HFF-Myc (cell line): ENCODE measurements at regions not wholly inside any gene's neighbourhood (a gene's known extent, or its start where the extent isn't known, plus 50 kb on each side); places are given as distances from the start of the nearest gene placed in this dataset.

Experiments
- DNase-seq: peaks from one replicate; pipeline ENCODE4 v3.0.0-alpha.2; 2011; ENCODE audit warnings: low read depth; ENCODE audit errors: extremely low read depth
- H3K4me3 ChIP-seq: replicated peaks from 2 replicates; pipeline ENCODE4 v1.5.1; 2011; ENCODE audit warnings: low read depth, mild to moderate bottlenecking, control low read depth, low read length
- CTCF ChIP-seq: IDR thresholded peaks from 2 replicates; pipeline ENCODE4 v1.5.1; 2012; ENCODE audit warnings: mild to moderate bottlenecking, low read depth, low read length, control low read depth; ENCODE audit errors: missing control alignments

- no peak for DNase-seq
- no peak overlapping the region for H3K4me3 ChIP-seq
- no peak for TF ChIP-seq CTCF
These were observed 539.9 kb upstream of the SEL1L start for GRCh38 chr14:82073547-82073946.

GRCh38 chr14:82075566-82075965, 541.9 kb upstream of the SEL1L start:
- no peak for DNase-seq
- no peak for TF ChIP-seq CTCF
- no peak overlapping the region for H3K4me3 ChIP-seq

- no peak for TF ChIP-seq CTCF
- no peak for DNase-seq
- no peak overlapping the region for H3K4me3 ChIP-seq
These were observed 545.9 kb upstream of the SEL1L start for GRCh38 chr14:82079553-82079952.

- TF ChIP-seq CTCF, result no peak
- H3K4me3 ChIP-seq, result no peak overlapping the region
- no peak for DNase-seq
These were observed 546.7 kb upstream of the SEL1L start for GRCh38 chr14:82080370-82080769.

- no peak for TF ChIP-seq CTCF
These were observed 551.2 kb upstream of the SEL1L start for GRCh38 chr14:82084813-82085212.

GRCh38 chr14:82091097-82091496, 557.4 kb upstream of the SEL1L start:
- H3K4me3 ChIP-seq, result no peak overlapping the region
- TF ChIP-seq CTCF, result no peak
- DNase-seq, result no peak

More at GRCh38 chr14:82084813-82085212, 551.2 kb upstream of the SEL1L start:
- DNase-seq, result no peak
- H3K4me3 ChIP-seq, result no peak overlapping the region

GRCh38 chr14:82094829-82095345, 561.2 kb upstream of the SEL1L start:
- no peak for DNase-seq
- no peak overlapping the region for H3K4me3 ChIP-seq
- no peak for TF ChIP-seq CTCF
